NB4 (cell line): ENCODE measurements at regions not wholly inside any gene's neighbourhood (a gene's known extent, or its start where the extent isn't known, plus 50 kb on each side); places are given as distances from the start of the nearest gene placed in this dataset.
A peak's percentile ranks its signal among the peaks of the same experiment; 100 is the strongest.

Experiments used
- MYC ChIP-seq: IDR thresholded peaks from 2 replicates; pipeline ENCODE4 v1.6.1; 2011; ENCODE audit warnings: low read depth, low read length
- POLR2A ChIP-seq: IDR thresholded peaks from 2 replicates; pipeline ENCODE4 v1.6.1; 2011; ENCODE audit warnings: mild to moderate bottlenecking; ENCODE audit not compliant: insufficient read length; ENCODE audit errors: extremely low read depth
- TF ChIP-seq, protein P1 (sequence below): IDR thresholded peaks from one replicate; pipeline ENCODE4 v1.5.1; 2012; ENCODE audit warnings: low read depth, low read length
- TF ChIP-seq, protein P2 (sequence below): IDR thresholded peaks from 2 replicates; pipeline ENCODE4 v1.6.1; 2011; ENCODE audit warnings: low read depth, low read length

DNA sequence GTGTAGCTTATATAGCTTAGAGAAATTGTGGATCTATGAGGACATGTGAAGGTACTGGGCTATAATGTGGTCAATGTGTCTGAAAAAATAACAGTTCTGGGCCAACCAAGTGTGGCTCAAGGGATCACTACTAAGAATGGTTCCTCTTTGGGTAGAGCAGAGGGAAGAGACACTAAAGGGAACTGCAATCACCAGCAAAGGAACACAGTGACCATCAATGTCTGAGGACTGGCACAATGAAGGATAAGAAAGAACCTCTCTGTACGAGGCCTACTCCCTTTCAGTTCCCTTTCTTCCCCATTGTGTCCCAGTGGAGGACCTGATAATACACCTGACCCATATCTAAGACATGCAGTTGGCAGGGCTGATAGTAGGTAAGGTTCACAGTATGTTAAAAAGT, 89.9 kb upstream of the JAK1 start:
- TF ChIP-seq, protein P1, sequence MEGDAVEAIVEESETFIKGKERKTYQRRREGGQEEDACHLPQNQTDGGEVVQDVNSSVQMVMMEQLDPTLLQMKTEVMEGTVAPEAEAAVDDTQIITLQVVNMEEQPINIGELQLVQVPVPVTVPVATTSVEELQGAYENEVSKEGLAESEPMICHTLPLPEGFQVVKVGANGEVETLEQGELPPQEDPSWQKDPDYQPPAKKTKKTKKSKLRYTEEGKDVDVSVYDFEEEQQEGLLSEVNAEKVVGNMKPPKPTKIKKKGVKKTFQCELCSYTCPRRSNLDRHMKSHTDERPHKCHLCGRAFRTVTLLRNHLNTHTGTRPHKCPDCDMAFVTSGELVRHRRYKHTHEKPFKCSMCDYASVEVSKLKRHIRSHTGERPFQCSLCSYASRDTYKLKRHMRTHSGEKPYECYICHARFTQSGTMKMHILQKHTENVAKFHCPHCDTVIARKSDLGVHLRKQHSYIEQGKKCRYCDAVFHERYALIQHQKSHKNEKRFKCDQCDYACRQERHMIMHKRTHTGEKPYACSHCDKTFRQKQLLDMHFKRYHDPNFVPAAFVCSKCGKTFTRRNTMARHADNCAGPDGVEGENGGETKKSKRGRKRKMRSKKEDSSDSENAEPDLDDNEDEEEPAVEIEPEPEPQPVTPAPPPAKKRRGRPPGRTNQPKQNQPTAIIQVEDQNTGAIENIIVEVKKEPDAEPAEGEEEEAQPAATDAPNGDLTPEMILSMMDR, result no peak
- TF ChIP-seq POLR2A (no peak), MYC (0 out of 2 replicates have a peak, but pooled peaks have one; percentile 1)
- TF ChIP-seq, protein P2, sequence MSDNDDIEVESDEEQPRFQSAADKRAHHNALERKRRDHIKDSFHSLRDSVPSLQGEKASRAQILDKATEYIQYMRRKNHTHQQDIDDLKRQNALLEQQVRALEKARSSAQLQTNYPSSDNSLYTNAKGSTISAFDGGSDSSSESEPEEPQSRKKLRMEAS, result peak; percentile 2; the same call in 1 of the 2 replicates
